SKM-1 (cell line): ENCODE measurements at regions not wholly inside any gene's neighbourhood (a gene's known extent, or its start where the extent isn't known, plus 50 kb on each side); places are given as distances from the start of the nearest gene placed in this dataset.

ENCODE experiments used
- DNase-seq: peaks from one replicate; lab custom pipeline; 2025; ENCODE audit not compliant: unreplicated experiment; lab: John Stamatoyannopoulos, UW

DNA sequence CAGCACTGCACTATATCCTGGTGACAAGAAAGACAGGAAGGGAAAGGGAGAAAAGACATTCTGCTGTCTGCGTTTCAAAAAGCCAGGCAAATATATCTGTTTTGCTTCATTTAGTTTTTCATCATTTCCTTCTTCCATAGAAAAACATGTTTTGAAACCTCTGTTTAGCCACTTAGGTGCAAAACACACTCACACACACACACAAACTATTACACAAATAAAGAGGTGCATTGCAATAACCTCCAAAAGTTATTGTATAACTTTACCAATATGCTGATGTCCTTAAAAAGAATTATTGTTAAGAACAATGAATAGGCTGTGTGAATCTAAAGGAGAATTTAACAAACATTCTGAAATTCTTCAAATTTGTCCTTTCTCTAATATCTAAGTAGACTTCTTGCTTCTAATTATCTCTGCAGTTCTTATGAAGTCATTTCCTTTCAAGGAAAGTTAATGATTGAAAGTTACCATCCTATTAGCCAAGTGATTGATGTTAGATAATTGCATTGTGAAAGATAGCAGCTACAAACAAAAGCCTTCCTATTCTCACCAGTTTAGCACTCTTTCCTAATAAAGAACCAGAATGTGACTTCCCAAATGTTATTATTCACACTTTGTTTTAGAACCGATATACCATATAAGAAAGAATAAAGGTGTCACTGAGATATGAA lies 516.7 kb downstream of the KCNJ3 start:
- DNase-seq, result no peak

DNA sequence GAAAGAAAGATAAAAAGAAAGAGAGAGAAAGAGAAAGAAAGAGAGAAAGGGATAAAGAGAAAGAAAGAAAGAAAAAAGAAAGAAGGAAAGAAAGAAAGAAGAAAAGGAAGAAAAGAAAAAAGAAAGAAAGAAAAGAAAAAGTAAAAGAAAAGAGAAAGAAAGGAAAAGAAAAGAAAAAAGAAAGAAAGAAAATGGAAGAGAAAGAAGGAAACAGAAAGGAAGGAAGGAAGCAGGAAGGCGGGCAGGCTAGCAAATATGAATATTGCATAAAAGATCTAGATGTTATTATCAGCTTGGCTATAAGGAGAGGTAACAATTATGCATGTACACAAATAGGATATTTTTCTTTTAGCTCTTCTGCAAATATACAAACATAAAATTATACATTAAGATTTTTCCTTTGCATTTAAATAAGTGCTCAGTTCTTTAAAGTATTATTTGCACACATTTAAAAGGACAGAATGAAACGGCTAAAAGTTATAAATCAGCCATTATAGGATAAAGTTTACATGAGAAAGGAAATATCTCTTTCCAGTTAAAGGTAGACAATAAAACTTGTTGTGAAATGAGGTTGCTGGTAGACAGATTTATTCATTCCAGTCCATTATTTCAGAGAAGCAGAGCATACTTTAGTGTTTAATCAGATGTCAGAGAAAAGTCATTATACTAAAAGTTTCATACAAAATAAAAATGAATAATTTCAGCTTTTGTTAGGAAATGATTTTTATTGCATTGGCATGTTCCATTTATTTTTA lies 511.4 kb downstream of the KCNJ3 start:
- DNase-seq, result no peak

DNA sequence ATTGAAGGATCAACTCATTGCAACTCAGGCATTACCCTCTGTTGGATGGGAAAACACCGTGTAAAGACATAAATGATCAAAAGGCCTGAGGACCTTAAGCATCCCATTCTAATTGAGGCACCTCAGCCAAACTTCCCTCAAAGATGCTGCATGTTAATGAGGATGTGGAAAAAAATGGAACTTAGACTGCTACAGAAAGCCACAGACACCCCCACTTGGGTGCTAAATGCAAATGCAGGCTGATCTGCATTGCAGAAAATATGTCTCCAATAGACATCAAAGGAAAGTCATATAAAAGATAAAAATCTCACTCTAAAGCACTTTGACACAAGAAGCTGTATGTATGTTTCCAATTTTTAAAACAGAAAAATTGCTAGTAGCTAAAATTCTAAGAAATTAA lies 504.7 kb downstream of the KCNJ3 start:
- peak; percentile 3 for DNase-seq

DNA sequence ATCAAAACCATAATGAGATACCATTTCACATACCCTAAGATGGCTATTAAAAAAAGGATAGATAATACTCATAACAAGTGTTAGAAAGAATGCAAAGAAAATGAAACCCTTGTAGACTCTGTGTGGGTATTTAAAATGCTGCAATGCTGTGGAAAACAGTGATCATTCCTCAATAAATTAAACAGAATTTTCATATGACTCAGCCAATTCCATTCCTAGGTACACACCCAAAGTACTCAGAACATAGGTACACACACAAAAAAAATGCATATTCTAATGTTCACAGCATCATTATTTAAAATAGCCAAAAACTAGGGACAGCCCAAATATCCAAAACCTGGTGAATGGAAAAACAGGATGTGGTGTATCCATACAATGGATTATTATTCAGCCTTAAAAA lies 502.3 kb downstream of the KCNJ3 start:
- DNase-seq, result no peak

DNA sequence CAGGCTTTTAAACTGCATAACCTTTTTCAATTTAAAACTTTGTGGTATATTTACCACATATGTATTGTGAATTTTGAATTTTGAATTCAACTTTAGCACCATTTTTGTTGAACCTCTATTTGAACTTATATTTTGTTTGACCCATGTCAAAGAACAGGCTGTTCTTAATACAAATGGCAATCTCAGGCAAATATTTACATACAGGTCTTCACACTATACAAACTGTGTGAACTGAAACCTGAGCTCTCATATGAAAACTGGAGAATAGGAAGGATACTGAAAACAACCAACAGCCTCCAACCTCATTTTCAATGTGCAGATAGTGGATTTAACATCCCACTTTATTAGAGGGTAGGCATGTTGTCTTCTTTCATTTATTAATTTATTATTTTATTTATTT lies 491.8 kb downstream of the KCNJ3 start:
- DNase-seq, result no peak

DNA sequence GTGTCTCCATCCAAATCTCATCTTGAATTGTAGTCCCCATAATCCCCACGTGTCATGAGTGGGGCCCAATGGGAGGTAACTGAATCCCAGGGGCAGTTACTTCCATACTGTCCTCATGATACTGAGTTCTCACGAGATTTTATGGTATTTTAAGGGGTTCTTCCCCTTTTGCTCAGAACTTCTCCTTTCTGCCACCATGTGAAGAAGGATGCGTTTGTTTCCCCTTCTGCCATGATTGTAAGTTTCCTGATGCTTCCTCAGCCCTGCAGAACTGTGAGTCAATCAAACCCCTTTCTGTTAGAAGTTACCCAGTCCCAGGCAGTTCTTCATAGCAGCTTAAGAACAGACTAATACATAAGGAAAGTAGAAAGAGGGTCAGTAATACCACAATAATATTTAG lies 480.4 kb downstream of the KCNJ3 start:
- DNase-seq, result peak; percentile 22

DNA sequence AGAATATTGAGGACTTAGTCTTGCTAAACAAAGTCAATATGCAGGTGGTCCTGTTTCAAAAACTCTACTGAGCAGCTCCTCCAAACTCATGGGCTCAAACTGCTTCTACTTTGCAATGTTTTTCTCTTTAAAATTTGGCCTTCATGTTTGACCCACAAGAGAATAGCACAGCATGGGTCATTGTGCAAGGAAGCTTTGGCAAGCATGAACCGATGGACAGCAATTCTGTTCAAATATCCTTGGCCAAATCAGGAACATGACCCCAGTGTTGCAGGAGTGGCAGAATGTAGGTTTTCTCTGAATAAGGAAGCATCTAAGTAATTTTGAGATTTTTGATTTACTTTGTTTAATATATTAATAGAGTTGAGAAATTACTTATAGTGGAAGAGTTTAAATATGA lies 477.9 kb downstream of the KCNJ3 start:
- no peak for DNase-seq

DNA sequence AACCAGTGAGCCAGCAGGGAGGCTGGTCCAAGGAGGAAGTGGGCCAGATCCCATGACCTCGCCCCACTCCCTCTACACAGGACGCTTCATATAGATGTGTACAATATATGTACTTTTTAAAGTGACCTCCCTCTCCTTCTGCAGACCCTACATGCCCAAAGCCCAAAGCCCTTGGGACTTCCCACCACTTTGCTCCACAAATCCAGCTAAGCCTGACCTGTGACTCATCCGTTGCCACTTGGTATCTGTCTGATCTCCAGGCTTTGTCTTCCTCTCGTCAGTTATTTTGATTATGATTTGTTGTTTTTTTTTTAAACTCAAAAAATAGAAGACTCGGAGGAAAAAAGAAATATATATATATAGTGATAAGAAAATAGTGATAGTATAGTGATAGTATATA lies 470.8 kb downstream of the KCNJ3 start:
- DNase-seq, result no peak

DNA sequence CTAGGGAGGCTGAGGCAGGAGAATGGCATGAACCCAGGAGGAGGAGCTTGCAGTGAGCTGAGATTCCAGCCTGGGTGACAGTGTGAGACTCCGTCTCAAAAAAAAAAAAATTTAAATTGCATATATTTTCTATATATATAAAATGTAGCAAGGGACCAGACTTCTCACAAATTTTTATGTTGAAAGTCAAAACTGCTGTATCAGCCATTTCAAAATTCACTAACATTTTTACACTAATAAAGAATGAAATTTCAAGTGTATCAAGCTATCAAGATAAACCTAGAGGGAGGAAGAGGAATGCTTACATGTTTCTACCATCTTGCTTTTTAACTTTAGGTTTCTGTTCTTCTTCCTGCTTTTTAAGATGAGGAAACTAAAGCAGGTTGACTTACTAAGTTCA lies 464.0 kb downstream of the KCNJ3 start:
- no peak for DNase-seq

DNA sequence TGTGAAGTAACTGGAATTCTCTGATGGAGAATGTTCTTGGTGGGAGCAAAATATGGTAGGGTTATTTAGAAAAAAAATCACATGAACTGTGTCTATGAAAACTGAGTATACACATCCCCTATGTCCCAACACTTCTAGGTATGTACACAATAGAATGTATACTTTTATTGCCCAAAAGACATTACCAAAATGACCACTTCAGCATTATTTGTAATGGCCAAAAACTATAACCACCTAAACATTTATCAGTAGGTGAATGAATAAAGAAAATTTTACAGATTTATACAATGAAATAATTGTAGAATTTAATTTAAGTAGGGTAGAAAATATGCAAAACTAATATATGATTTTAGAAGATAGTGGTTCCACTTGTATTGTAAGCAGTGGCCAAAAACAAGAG lies 462.8 kb downstream of the KCNJ3 start:
- no peak for DNase-seq

DNA sequence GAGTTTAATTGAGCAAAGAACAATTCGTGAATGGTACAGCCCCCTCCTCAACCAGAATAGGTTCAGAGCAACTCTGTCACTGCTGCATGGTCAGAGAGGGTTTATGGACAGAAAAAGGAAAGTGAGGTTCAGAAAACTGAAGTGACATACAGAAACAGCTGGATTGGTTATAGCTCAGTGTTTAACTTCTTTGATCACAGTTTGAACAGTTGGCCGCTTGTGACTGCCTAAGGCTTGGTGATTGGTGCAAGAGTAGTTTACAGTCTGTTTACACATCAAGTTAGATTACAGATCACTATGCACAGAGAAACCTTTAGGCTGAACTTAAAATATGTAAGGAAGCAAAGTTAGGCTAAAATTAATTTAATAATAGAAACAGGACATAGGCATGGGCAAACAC lies 459.2 kb downstream of the KCNJ3 start:
- DNase-seq, result no peak

DNA sequence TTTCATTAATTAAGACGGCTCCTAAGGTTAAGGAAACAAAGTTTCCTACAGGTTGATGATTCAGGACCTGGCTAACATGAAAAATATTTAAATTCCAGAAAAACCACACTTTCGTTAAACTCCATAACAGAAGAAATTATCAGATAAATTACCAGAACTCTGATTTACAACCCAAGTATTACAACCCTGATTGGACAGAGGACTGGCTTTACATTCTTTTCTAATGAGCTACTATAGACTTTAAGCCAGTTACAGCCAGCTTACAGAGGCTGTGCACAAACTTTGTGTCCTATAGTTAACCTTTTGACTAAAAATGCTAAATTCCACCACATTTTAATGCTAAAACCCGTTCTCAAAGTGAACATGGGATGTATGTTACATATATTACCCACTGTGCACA lies 458.6 kb downstream of the KCNJ3 start:
- no peak for DNase-seq

DNA sequence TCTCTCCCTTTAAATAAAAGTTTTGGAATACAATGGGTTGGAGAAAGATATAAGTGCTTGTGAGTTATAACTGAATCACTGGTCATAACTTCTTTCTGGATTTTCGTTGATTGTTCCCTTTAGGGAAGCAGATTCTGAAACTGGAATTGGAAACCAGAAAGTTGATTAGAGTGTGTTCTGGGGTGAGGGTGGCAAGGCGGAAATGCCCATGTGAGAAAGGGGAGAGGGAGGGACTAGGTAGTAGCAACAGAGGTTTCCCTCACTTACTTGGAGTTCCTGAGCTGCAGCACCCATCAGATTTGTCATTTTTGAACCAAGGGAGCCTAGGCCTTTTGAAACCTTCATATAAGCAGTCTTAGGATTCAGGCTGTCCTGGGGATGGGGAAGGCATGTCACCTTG lies 453.4 kb downstream of the KCNJ3 start:
- no peak for DNase-seq

DNA sequence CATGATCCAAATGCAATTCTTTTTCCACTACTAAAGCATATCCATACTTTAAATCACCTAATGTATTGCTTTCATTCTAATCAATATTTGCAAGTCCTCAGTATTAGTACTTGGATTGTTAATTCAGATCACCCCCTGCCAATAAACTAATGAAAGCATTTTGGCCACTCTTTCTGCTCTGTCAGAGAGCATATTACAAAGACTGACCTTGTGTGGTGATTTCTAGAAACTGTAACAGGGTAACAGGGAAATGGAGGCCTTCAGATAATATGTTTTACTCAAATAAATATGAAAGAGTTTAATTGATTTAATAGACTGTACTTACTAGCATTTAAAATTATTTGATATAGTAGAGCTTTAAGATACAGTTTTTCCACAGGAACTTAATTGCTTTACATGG lies 453.0 kb downstream of the KCNJ3 start:
- no peak for DNase-seq

DNA sequence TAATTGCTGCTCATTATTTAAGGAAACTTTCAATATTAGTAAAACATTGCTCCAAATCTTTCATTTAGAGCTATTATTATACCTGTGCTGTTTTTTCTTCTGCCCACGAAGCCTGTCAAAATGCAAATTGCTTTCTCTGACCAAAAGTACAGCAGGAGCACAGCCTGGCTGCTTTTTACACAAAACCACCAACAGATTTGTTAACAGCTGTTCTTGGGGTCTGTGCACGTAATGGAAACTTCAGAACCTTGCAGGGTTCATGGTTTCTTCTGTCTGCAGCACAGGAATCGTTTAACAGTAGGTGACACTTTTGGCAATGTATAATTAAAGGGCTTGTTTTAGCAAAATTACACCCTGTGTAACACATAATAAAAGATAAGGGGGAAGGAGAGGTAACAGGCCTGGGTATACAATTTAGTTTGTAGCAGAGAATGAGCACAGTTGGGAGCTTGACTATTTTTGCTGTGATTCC lies 447.3 kb downstream of the KCNJ3 start:
- DNase-seq, result no peak

DNA sequence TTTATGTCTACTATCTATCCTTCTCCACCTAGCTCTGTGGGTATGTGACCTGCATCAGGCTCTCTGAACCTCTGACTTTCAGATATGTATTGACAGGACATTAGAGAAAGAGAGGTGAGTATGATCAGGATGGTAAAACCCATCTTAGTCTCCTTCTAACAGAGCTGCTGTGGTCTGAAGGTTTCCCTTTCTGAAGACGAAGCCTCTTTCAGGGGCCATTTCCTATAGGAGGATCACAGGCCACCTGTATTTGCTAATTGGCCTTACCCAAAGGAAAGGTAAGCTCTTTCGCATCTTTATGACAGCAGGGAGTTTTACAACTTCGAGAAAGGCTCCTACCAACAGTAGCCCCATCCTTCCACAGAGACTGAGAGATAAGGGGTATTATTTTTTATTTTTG lies 442.9 kb downstream of the KCNJ3 start:
- no peak for DNase-seq

DNA sequence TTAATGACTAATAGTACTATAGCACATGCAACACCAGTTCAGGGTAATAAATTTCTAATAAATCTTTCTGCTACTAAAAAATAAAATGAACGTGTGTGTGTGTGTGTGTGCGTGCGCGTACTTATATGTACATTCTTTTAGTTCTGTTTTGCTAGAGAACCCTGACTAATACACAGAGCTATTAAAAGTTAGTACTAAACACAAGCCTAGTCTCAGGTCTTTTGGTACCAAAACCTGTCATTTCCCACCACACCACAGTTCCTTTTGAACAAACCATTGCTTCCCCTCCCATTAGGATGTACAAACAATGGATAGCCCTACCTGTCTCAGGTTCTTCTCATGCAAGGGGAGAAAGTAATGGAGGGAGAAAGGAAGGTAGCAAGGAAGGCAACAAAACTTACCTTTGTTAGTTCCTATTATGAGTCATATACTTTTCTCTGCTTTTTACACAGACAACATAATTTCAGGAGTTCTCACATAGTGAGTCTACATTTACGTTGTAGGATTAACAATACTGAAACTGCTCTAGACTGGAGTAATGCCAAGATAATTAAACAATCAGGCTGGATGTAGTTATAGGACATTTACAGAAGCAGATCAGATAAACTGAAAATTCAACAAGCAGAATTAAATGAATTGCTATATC lies 427.2 kb downstream of the KCNJ3 start:
- DNase-seq, result no peak

DNA sequence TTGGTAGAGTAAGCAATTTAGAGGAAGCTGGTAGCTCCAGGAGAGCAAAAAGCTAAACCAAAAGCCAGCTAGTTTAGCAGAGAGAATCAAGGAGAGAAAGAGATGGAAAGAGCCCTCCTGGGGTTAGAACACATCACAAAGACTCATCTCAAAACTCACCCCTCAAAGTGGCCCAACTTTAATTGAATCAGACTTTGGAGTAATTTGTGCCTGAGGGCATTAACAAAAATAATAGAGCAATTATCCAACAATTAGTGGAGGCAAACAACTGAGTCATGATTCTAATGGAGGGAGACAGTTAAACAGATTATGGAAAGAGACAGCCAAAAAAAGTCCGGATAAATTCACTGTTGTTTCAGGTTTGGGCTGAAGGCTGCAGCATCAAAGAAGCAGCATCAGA lies 417.4 kb downstream of the KCNJ3 start:
- DNase-seq, result no peak

DNA sequence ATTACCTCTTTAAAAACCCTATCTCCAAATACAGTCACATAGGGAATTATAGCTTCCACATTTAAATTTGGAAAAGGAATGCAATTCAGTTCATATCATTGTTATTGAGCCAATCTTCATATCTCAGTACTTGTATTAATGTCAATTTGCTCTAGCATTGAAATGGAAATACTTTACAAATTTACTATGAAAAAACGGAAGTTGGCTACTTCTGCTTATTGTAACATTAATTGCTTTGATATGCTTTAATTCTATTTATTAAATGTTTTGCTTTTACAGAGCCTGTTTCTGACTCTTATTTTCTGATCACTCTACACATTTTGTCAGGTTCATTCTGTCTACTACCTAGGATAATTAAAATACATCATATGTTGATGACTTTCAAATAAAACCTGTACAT lies 412.6 kb downstream of the KCNJ3 start:
- no peak for DNase-seq

DNA sequence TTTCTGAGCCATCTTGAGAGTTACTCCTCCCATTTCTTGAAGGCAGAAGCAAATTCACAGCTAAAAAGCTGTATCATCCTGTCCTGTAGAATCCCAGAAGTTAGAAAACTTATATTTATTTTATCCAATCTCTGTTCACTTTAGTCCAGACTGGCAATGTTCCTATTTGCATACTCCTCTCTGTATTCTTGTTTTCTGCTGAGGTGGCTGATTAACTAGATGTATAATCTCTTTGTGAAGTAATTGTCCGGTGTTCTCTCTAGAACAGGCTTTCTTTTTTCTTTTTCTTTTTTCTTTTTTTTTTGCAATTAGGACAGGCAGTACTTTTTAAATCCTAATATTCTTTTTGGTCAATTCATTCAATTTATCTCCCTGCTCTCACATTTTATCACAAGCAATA lies 411.0 kb downstream of the KCNJ3 start:
- no peak for DNase-seq

DNA sequence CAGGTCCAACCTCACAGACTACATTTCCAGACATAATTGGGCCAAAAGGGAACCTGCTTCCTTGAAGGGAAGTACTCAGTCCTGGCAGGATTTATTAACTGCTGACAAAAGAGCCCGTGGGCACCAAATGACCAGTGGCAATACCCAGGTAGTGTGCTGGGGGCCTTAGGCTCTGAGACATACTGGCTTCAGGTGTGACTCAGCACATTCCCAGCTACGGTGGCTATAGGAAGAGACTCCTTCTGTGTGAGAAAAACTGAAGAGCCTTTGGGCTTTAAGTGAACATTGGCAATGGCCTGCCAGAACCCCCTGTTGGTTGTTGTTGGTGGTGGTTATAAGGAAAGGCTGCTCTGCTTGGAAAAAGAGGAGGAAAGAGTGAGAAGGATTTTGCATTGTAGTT lies 401.8 kb downstream of the KCNJ3 start:
- no peak for DNase-seq

DNA sequence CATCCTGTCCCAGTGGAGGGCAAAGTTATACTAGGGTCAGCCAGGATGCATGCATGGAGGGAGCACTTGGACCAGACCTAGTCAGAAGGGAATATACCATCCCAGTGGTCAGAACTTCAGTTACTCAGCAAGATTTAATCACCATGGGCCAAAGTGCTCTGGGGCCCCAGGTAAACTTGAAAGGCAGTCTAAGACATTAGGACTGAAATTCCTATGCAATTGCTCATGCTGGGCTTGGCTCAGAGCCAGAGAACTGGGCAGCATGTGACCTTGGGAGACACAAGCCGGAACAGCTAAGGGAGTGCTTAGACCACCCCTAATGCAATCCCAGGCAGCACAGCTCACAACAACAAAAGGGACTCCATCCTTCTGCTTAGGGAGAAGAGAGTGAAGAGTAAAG lies 401.3 kb downstream of the KCNJ3 start:
- no peak for DNase-seq
